Activated CD8-positive, alpha-beta T cell treated with anti-CD3 and anti-CD28 coated beads for 36 hours (primary cell): ENCODE measurements at regions not wholly inside any gene's neighbourhood (a gene's known extent, or its start where the extent isn't known, plus 50 kb on each side); places are given as distances from the start of the nearest gene placed in this dataset.

Experiments
- ATAC-seq: fragments of 200-7000 bp; cut with Tn5 transposase; one replicate; pipeline ENCODE4 v1.10.0; 2021; ENCODE audit warnings: mild to moderate bottlenecking, moderate library complexity
- CTCF ChIA-PET: fragments of 350-600 bp; sonication (Branson Sonifier 250); formaldehyde crosslinking; loops from one replicate; lab custom pipeline; 2021; ENCODE audit warnings: antibody characterized with exemption; lab: Charles Lee
- POLR2A ChIA-PET: fragments of 350-600 bp; sonication (Branson Sonifier 250); formaldehyde crosslinking; loops from one replicate; lab custom pipeline; 2021; ENCODE audit warnings: antibody characterized with exemption; lab: Charles Lee
- DNase-seq: peaks from one replicate; pipeline ENCODE4 v3.0.0-alpha.2; 2020
- H3K27ac Mint-ChIP-seq: one replicate; pipeline ENCODE4 v1.8.0; 2021; ENCODE audit warnings: mild to moderate bottlenecking, mixed read lengths
- H3K27me3 Mint-ChIP-seq: one replicate; pipeline ENCODE4 v1.8.0; 2021; ENCODE audit warnings: mixed read lengths
- H3K36me3 Mint-ChIP-seq: one replicate; pipeline ENCODE4 v1.8.0; 2021; ENCODE audit warnings: low read depth, mixed read lengths
- H3K4me1 Mint-ChIP-seq: one replicate; pipeline ENCODE4 v1.8.0; 2021; ENCODE audit warnings: low read depth, mixed read lengths
- H3K4me3 Mint-ChIP-seq: one replicate; pipeline ENCODE4 v1.8.0; 2021; ENCODE audit warnings: mild to moderate bottlenecking, moderate library complexity, mixed read lengths
- H3K9me3 Mint-ChIP-seq: one replicate; pipeline ENCODE4 v1.8.0; 2021; ENCODE audit warnings: mixed read lengths
- CTCF ChIP-seq: fragments of 200-600 bp; IDR thresholded peaks from one replicate; pipeline ENCODE4 v1.8.0; 2022; ENCODE audit warnings: antibody characterized with exemption, mild to moderate bottlenecking
- intact Hi-C: fragments of 100-400 bp; cut with micrococcal nuclease; formaldehyde crosslinking; loops from one replicate; pipeline ENCODE4 v1.10.0; 2022

DNA sequence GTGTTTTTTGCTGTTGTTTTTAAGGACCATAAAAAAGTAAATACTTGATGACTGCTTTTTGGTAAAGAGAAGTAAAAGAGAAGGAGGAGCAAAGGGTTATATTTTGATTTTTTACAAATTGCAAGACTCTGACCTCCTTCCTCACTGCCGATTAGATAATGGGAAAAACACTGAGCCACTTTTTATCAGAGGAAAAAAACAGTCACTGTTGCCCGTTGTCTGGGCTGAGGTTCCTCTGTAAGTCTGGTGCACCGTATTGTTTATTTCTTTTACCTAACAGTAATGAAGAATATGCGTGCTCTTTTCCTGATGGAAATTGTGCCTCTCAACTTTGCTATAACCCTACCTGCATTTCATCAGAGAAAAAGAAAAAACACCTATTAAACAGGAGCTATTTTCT, 178.7 kb upstream of the EMCN start:
- no peaks in the 10 kb centered on the region for H3K4me1 Mint-ChIP-seq
- TF ChIP-seq CTCF = no peak
- ChIA-PET POLR2A (no interaction called here), CTCF (no interaction called here)
- H3K4me3 Mint-ChIP-seq = no peak overlapping the region
- H3K27me3 Mint-ChIP-seq = peaks cover 2% of the 10 kb centered on the region
- no peak for DNase-seq
- no peaks in the 10 kb centered on the region for H3K9me3 Mint-ChIP-seq
- H3K27ac Mint-ChIP-seq = no peak overlapping the region
- H3K36me3 Mint-ChIP-seq = no peaks in the 10 kb centered on the region
- intact Hi-C loops = no loop called here
- no peak for ATAC-seq

DNA sequence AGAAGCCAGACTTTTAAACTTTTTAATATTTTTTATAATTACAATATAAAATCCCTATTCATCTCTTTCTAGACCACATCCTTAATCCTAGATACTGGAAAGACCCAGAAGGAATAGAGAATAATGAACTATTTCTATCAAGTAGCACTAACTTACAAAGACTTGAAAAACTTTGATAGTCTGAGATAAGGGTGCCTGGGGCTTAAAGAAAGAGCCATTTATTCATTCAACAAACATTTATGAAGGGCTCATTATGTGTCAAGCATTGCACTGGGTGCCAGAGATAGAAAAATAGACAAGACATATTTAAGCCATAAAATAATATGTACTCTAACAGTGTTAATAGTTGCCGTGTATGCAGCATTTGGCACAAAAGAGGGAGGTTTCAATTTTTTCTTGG, 178.0 kb upstream of the EMCN start:
- Mint-ChIP-seq H3K4me3 (no peak overlapping the region), H3K4me1 (no peaks in the 10 kb centered on the region), H3K27ac (no peak overlapping the region), H3K27me3 (peaks cover 2% of the 10 kb centered on the region), H3K36me3 (no peaks in the 10 kb centered on the region), H3K9me3 (no peaks in the 10 kb centered on the region)
- intact Hi-C loops = no loop called here
- POLR2A ChIA-PET = no interaction called here
- DNase-seq (no peak), ATAC-seq (no peak)
- CTCF ChIA-PET = no interaction called here
- TF ChIP-seq CTCF = no peak

DNA sequence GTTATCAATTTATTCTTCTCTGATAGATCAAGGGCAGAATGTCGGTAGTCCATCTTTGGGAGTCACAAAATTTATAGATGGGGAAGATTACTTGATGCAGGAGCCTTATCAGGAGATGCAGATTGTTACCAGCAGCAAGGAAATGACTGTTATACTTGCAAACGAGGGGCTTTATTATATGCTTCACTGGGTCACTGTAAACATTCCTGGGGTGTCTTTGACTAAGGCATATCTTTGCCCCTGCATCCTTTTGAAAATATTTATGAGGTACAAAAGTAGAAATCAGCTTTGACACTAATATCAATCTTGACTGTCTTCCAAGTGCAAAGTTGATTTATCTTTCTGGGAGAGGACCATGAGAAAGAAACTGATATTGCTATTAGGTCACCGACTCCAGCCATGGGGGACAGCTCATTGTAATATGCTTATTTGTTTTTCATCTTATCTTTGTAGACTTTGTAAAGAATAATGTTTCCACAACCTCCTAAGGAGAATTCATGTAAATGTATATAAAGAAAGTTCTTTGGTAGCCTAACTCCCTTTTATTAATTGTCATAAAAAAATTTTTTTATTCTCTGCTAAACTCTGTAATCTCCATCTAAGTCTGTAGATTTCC, 177.3 kb upstream of the EMCN start:
- DNase-seq = no peak
- no peak for TF ChIP-seq CTCF
- H3K4me1 Mint-ChIP-seq = no peaks in the 10 kb centered on the region
- H3K27ac Mint-ChIP-seq = no peak overlapping the region
- POLR2A ChIA-PET = no interaction called here
- H3K36me3 Mint-ChIP-seq = no peaks in the 10 kb centered on the region
- no peak overlapping the region for H3K4me3 Mint-ChIP-seq
- H3K27me3 Mint-ChIP-seq = peaks cover 2% of the 10 kb centered on the region
- H3K9me3 Mint-ChIP-seq = no peaks in the 10 kb centered on the region
- CTCF ChIA-PET = no interaction called here
- ATAC-seq = no peak
- intact Hi-C loops = no loop called here

- POLR2A ChIA-PET = no interaction called here
- H3K9me3 Mint-ChIP-seq = no peaks in the 10 kb centered on the region
- CTCF ChIA-PET = no interaction called here
- no peaks in the 10 kb centered on the region for H3K4me1 Mint-ChIP-seq
- ATAC-seq (no peak), DNase-seq (no peak)
- H3K4me3 Mint-ChIP-seq = no peak overlapping the region
- H3K27me3 Mint-ChIP-seq = peaks cover 2% of the 10 kb centered on the region
- TF ChIP-seq CTCF = no peak
- intact Hi-C loops = no loop called here
- H3K27ac Mint-ChIP-seq = no peak overlapping the region
- no peaks in the 10 kb centered on the region for H3K36me3 Mint-ChIP-seq
Observed at GRCh38 chr4:100694467-100694866, 176.6 kb upstream of the EMCN start.

GRCh38 chr4:100690812-100691211, 173.0 kb upstream of the EMCN start:
- DNase-seq (no peak), ATAC-seq (no peak)
- Mint-ChIP-seq H3K4me1 (no peaks in the 10 kb centered on the region), H3K27ac (no peak overlapping the region), H3K4me3 (no peak overlapping the region), H3K36me3 (no peaks in the 10 kb centered on the region), H3K9me3 (no peaks in the 10 kb centered on the region), H3K27me3 (peaks cover 2% of the 10 kb centered on the region)
- TF ChIP-seq CTCF = no peak
- ChIA-PET CTCF (no interaction called here), POLR2A (interaction anchor here (0.6 kb wide), 1 partner anchor 126 kb away, joined by 3 read pairs; no protein-coding TSS in a partner anchor)
- intact Hi-C loops = no loop called here
